Fibroblast of upper back skin (primary cell): ENCODE measurements at regions not wholly inside any gene's neighbourhood (a gene's known extent, or its start where the extent isn't known, plus 50 kb on each side); places are given as distances from the start of the nearest gene placed in this dataset.
"Not testable (repeated sequence)": the region's sequence is repeated elsewhere in the genome, so short reads cannot be mapped to it uniquely, and the experiment has no call there.

Experiments used
- DNase-seq: peaks from one replicate; pipeline ENCODE4 v3.0.0-alpha.2; 2013

GRCh38 chr1:238334170-238334569 lies 443.4 kb upstream of the ZP4 start:
- DNase-seq = no peak

GRCh38 chr1:238331557-238331956 lies 440.8 kb upstream of the ZP4 start:
- no peak for DNase-seq

- peak; percentile 10 for DNase-seq
Measured at GRCh38 chr1:238329671-238330070, 438.9 kb upstream of the ZP4 start.

- not testable (repeated sequence) for DNase-seq
Measured at GRCh38 chr1:238327033-238327432, 436.3 kb upstream of the ZP4 start.

GRCh38 chr1:238326479-238326878 lies 435.8 kb upstream of the ZP4 start:
- not testable (repeated sequence) for DNase-seq

GRCh38 chr1:238324211-238324864 lies 433.6 kb upstream of the ZP4 start:
- no peak for DNase-seq

- no peak for DNase-seq
Measured at GRCh38 chr1:238323490-238323889, 432.8 kb upstream of the ZP4 start.

GRCh38 chr1:238319957-238320356 lies 429.2 kb upstream of the ZP4 start:
- DNase-seq = no peak

- no peak for DNase-seq
Measured at GRCh38 chr1:238318294-238319110, 427.8 kb upstream of the ZP4 start.

- DNase-seq = no peak
Measured at GRCh38 chr1:238312969-238313368, 422.2 kb upstream of the ZP4 start.

- no peak for DNase-seq
Measured at GRCh38 chr1:238306411-238306810, 415.7 kb upstream of the ZP4 start.

- no peak for DNase-seq
Measured at GRCh38 chr1:238302646-238303045, 411.9 kb upstream of the ZP4 start.

GRCh38 chr1:238296371-238296770 lies 405.6 kb upstream of the ZP4 start:
- DNase-seq = no peak

- no peak for DNase-seq
Measured at GRCh38 chr1:238293075-238293474, 402.4 kb upstream of the ZP4 start.

- DNase-seq = peak; percentile 65
Measured at GRCh38 chr1:238281418-238281817, 390.7 kb upstream of the ZP4 start.

GRCh38 chr1:238279694-238280380 lies 389.1 kb upstream of the ZP4 start:
- DNase-seq = no peak

- DNase-seq = no peak
Measured at GRCh38 chr1:238272145-238272544, 381.4 kb upstream of the ZP4 start.

GRCh38 chr1:238265866-238266265 lies 375.1 kb upstream of the ZP4 start:
- no peak for DNase-seq

GRCh38 chr1:238264951-238265350 lies 374.2 kb upstream of the ZP4 start:
- no peak for DNase-seq

GRCh38 chr1:238258510-238258909 lies 367.8 kb upstream of the ZP4 start:
- no peak for DNase-seq

- peak; percentile 80 for DNase-seq
Measured at GRCh38 chr1:238257018-238257621, 366.4 kb upstream of the ZP4 start.

- DNase-seq = no peak
Measured at GRCh38 chr1:238254935-238255334, 364.2 kb upstream of the ZP4 start.

GRCh38 chr1:238252033-238252802 lies 361.5 kb upstream of the ZP4 start:
- peak; percentile 67 for DNase-seq
